Testis (tissue), 2 donors: ENCODE measurements at regions not wholly inside any gene's neighbourhood (a gene's known extent, or its start where the extent isn't known, plus 50 kb on each side); places are given as distances from the start of the nearest gene placed in this dataset.

Experiments used
- POLR2A ChIP-seq: fragments of 450-650 bp; IDR thresholded peaks from one replicate; pipeline ENCODE4 v1.6.1; 2017; ENCODE audit warnings: antibody characterized with exemption, mild to moderate bottlenecking, moderate library complexity
- TF ChIP-seq, protein P1 (sequence below), 3 experiments: fragments of 450-650 bp in 2 of 3; fragments of 200-600 bp in 1 of 3; sonication (generic) in 1 of 3; IDR thresholded peaks; one replicate each; pipeline ENCODE4 v1.5.1; 2016 to 2019; ENCODE audit warnings: antibody characterized with exemption in 3 of 3, mild to moderate bottlenecking in 2 of 3, moderate library complexity in 1 of 3

DNA sequence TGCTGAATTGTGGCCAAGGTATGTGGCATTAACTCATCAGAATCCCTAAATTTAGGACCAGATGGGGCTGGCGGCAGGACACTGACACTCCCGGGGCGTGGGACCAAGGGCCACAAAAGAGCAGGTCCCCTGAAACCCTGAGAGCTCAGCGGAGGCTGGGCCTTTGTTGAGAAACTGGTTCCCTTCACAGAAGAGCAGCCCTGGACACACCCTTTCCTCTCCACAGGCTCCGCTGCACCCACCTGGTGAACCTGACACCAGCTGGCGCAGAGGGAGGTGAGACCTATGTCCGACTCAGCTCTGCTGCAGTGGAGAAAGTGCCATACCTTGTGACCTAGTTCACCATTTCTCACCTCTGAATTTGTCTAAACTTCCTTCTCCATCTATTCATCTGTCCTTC is 119.5 kb downstream of the RTP5 start:
- TF ChIP-seq, protein P1, sequence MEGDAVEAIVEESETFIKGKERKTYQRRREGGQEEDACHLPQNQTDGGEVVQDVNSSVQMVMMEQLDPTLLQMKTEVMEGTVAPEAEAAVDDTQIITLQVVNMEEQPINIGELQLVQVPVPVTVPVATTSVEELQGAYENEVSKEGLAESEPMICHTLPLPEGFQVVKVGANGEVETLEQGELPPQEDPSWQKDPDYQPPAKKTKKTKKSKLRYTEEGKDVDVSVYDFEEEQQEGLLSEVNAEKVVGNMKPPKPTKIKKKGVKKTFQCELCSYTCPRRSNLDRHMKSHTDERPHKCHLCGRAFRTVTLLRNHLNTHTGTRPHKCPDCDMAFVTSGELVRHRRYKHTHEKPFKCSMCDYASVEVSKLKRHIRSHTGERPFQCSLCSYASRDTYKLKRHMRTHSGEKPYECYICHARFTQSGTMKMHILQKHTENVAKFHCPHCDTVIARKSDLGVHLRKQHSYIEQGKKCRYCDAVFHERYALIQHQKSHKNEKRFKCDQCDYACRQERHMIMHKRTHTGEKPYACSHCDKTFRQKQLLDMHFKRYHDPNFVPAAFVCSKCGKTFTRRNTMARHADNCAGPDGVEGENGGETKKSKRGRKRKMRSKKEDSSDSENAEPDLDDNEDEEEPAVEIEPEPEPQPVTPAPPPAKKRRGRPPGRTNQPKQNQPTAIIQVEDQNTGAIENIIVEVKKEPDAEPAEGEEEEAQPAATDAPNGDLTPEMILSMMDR (IDR thresholded peaks at IDR 0.05) = no peak
- TF ChIP-seq POLR2A = no peak
